ENCODE measurements at regions not wholly inside any gene's neighbourhood (a gene's known extent, or its start where the extent isn't known, plus 50 kb on each side); places are given as distances from the start of the nearest gene placed in this dataset.

DNA sequence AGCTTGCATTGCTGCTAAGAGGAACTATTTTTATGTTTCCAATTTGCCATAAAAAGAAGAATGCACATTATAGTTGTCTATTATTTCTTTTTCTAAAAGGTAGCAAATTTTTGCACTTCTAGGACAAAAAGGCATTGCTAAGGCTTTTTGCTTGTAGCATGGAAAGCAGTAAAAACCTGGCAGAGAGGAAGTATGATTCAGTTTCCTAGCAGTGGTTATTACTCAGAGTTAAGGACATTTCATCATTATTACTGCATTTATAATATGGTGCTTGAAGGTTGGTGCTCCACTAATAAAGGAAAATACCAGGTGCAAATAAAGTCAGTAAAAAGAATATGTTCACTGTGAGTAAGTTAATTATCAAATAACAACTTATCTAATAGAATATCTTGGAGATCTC, 179.8 kb upstream of the PLPPR1 start:
- Mint-ChIP-seq H3K27ac (no peak overlapping the region), H3K4me3 (no peak overlapping the region), H3K36me3 (no peaks in the 10 kb centered on the region), H3K27me3 (peaks cover 0 to 2% of the 10 kb centered on the region in 2 donors), H3K9me3 (peaks cover 0 to 5% (median 0%) of the 10 kb centered on the region in 5 donors), H3K4me1 (no peaks in the 10 kb centered on the region)
- Histone ChIP-seq H3K9me3 (ENCODE audit: low read length) (no peaks in the 10 kb centered on the region), H3K27me3 (ENCODE audit: insufficient read depth, low read length, poor library complexity, severe bottlenecking) (no peaks in the 10 kb centered on the region), H3K4me3 (ENCODE audit: low read length) (no peak overlapping the region), H3K27ac (ENCODE audit: low read depth, low read length) (no peak overlapping the region), H3K36me3 (ENCODE audit: insufficient read depth, low read length) (no peaks in the 10 kb centered on the region), H3K4me1 (ENCODE audit: insufficient read depth, low read length) (no peaks in the 10 kb centered on the region)
- ChIA-PET CTCF (no interaction called here), POLR2A (no interaction called here)
- DNase-seq = no peak

DNA sequence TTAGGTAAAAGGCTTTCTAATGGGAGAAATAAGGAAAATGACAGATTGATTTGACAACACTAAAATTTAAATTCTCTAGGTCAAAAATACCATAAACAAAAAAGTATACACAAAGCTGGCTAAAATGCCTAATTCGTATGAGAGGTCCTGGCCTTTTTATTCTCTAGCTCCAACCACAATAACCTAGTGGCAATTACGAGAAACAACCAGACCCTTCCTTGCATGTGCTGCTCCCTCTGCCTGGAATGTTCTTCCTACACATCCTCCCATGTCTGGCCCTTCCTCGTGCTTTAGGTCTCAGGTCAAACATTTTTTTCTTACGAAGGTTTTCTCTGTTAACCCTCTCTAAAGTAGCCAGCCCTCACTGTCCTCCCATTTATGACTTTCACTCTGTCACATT, 176.4 kb upstream of the PLPPR1 start:
- peaks cover 0 to 5% (median 0%) of the 10 kb centered on the region in 5 donors for H3K9me3 Mint-ChIP-seq
- H3K36me3 Mint-ChIP-seq = no peaks in the 10 kb centered on the region
- Histone ChIP-seq H3K36me3 (ENCODE audit: insufficient read depth, low read length) (no peaks in the 10 kb centered on the region), H3K27ac (ENCODE audit: low read depth, low read length) (no peak overlapping the region), H3K4me1 (ENCODE audit: insufficient read depth, low read length) (no peaks in the 10 kb centered on the region), H3K9me3 (ENCODE audit: low read length) (no peaks in the 10 kb centered on the region), H3K27me3 (ENCODE audit: insufficient read depth, low read length, poor library complexity, severe bottlenecking) (no peaks in the 10 kb centered on the region), H3K4me3 (ENCODE audit: low read length) (no peak overlapping the region)
- CTCF ChIA-PET = no interaction called here
- POLR2A ChIA-PET = no interaction called here
- H3K27ac Mint-ChIP-seq = no peak overlapping the region
- DNase-seq = no peak
- peaks cover 0 to 2% of the 10 kb centered on the region in 2 donors for H3K27me3 Mint-ChIP-seq
- H3K4me3 Mint-ChIP-seq = no peak overlapping the region
- no peaks in the 10 kb centered on the region for H3K4me1 Mint-ChIP-seq

DNA sequence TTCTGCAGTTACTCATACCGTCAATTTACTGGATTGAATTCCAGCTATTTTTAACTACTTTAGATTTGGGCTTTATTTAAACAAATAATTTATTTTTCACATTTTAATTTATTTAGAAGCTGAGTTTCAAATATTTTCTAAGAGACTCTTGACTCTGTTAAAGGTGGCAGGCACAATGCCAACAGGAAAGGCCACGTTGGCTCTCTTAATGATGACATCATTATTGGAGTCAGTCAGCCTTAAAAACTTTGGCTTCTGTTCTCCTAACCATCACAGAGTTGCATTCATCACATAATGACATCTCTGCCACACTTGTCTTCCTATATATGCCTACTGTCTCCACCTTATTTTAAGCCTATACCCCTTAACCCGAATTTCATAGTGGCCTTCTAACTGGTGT, 172.3 kb upstream of the PLPPR1 start:
- Histone ChIP-seq H3K27me3 (ENCODE audit: insufficient read depth, low read length, poor library complexity, severe bottlenecking) (no peaks in the 10 kb centered on the region), H3K27ac (ENCODE audit: low read depth, low read length) (no peak overlapping the region), H3K9me3 (ENCODE audit: low read length) (no peaks in the 10 kb centered on the region), H3K36me3 (ENCODE audit: insufficient read depth, low read length) (no peaks in the 10 kb centered on the region), H3K4me3 (ENCODE audit: low read length) (no peak overlapping the region), H3K4me1 (ENCODE audit: insufficient read depth, low read length) (no peaks in the 10 kb centered on the region)
- ChIA-PET CTCF (no interaction called here), POLR2A (no interaction called here)
- Mint-ChIP-seq H3K9me3 (peaks cover 2 to 8% (median 4%) of the 10 kb centered on the region in 5 donors), H3K4me1 (no peaks in the 10 kb centered on the region), H3K36me3 (no peaks in the 10 kb centered on the region), H3K27me3 (peaks cover 0 to 2% of the 10 kb centered on the region in 2 donors), H3K4me3 (no peak overlapping the region), H3K27ac (no peak overlapping the region)
- DNase-seq = no peak

DNA sequence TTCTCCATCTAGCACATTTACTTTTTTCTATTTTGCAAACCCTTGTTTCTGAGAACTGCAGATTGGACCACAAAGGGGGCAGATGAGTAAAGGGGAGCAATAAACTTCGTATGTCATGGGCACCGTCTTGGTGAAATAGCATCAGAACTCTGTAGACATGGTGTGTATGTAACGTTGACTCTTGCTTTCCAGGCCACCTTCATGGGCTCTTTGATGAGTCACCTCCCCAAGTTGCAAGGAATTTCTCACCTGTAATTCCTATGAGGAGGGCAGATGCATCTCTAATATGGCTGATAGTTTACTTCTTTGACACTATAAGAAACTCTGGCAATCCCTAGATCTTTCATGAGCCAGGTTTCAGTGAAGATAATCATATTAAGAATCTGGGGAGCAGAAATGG, 163.4 kb upstream of the PLPPR1 start:
- POLR2A ChIA-PET = no interaction called here
- Histone ChIP-seq H3K4me3 (ENCODE audit: low read length) (no peak overlapping the region), H3K4me1 (ENCODE audit: insufficient read depth, low read length) (no peaks in the 10 kb centered on the region), H3K36me3 (ENCODE audit: insufficient read depth, low read length) (no peaks in the 10 kb centered on the region), H3K27ac (ENCODE audit: low read depth, low read length) (no peak overlapping the region), H3K9me3 (ENCODE audit: low read length) (no peaks in the 10 kb centered on the region), H3K27me3 (ENCODE audit: insufficient read depth, low read length, poor library complexity, severe bottlenecking) (no peaks in the 10 kb centered on the region)
- no peak for DNase-seq
- Mint-ChIP-seq H3K27me3 (no peaks in the 10 kb centered on the region), H3K27ac (no peak overlapping the region), H3K36me3 (no peaks in the 10 kb centered on the region), H3K4me1 (no peaks in the 10 kb centered on the region), H3K9me3 (peaks cover 2 to 13% (median 4%) of the 10 kb centered on the region in 5 donors), H3K4me3 (no peak overlapping the region)
- CTCF ChIA-PET = no interaction called here

DNA sequence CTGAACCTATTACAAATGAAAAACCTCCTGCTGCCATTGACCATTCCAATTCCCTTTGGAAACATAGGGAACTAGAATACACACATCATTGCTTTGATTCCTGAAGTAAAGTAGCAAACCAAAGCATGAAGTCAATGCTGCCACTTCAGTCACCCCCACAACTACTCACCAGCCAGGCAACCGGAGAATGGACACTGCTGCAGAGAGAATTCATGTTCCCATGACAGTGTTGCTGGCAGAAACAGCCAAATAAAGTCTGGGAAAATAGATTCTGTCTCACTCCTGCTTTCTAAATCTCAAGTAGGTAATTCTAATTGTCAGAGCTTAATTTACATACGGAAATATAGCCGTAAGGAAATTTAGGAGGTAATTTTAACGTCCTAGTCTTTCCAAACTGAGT, 162.9 kb upstream of the PLPPR1 start:
- Histone ChIP-seq H3K4me3 (ENCODE audit: low read length) (no peak overlapping the region), H3K27me3 (ENCODE audit: insufficient read depth, low read length, poor library complexity, severe bottlenecking) (no peaks in the 10 kb centered on the region), H3K36me3 (ENCODE audit: insufficient read depth, low read length) (no peaks in the 10 kb centered on the region), H3K9me3 (ENCODE audit: low read length) (no peaks in the 10 kb centered on the region), H3K4me1 (ENCODE audit: insufficient read depth, low read length) (no peaks in the 10 kb centered on the region), H3K27ac (ENCODE audit: low read depth, low read length) (no peak overlapping the region)
- H3K4me1 Mint-ChIP-seq = no peaks in the 10 kb centered on the region
- ChIA-PET CTCF (no interaction called here), POLR2A (no interaction called here)
- DNase-seq = no peak
- H3K4me3 Mint-ChIP-seq = no peak overlapping the region
- peaks cover 2 to 13% (median 4%) of the 10 kb centered on the region in 5 donors for H3K9me3 Mint-ChIP-seq
- H3K27me3 Mint-ChIP-seq = no peaks in the 10 kb centered on the region
- H3K27ac Mint-ChIP-seq = no peak overlapping the region
- no peaks in the 10 kb centered on the region for H3K36me3 Mint-ChIP-seq

DNA sequence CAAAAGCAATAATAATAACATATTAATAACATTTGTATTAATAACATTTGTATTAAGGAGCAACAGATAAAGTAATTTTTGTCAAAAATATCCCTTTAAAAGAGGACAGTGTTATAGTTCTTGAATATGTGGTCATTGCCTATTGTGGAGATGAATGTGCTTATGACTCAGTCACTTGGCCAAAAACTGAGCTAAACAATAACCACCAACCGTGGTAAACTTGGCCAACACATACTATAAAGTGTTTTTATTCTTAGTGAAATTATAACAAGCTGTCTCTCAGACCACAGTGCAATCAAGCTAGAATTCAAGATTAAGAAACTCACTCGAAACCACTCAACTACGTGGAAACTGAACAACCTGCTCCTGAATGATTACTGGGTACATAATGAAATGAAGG, 159.2 kb upstream of the PLPPR1 start:
- no peak overlapping the region for H3K4me3 ChIP-seq (ENCODE audit: low read length)
- Mint-ChIP-seq H3K4me1 (no peaks in the 10 kb centered on the region), H3K9me3 (peaks cover 0 to 9% (median 0%) of the 10 kb centered on the region in 5 donors), H3K27ac (no peak overlapping the region), H3K4me3 (no peak overlapping the region), H3K27me3 (no peaks in the 10 kb centered on the region), H3K36me3 (no peaks in the 10 kb centered on the region)
- no peaks in the 10 kb centered on the region for H3K4me1 ChIP-seq (ENCODE audit: insufficient read depth, low read length)
- no peaks in the 10 kb centered on the region for H3K36me3 ChIP-seq (ENCODE audit: insufficient read depth, low read length)
- DNase-seq = no peak
- ChIA-PET POLR2A (no interaction called here), CTCF (no interaction called here)
- no peaks in the 10 kb centered on the region for H3K27me3 ChIP-seq (ENCODE audit: insufficient read depth, low read length, poor library complexity, severe bottlenecking)
- H3K9me3 ChIP-seq (ENCODE audit: low read length) = no peaks in the 10 kb centered on the region
- H3K27ac ChIP-seq (ENCODE audit: low read depth, low read length) = no peak overlapping the region

DNA sequence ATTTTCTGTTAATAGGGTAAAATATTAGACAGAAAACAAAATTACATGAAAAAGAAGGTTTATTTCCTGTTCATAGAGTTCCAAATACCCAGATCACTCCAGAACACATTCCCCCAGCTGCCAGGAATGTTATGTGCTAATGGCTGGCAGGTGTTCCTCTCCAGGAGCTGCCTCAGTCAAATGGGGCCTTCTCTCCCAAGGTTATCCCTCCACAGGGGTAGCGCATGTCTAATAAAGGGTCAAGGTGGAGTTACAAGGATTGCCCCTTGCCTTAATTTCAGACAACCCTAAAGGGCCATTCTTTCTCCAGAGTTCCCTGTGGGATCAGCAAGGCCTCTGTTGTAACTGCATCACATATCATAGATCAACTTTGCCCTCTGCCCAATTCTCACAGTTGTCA, 148.6 kb upstream of the PLPPR1 start:
- Mint-ChIP-seq H3K4me3 (no peak overlapping the region), H3K36me3 (no peaks in the 10 kb centered on the region), H3K27ac (no peak overlapping the region), H3K27me3 (no peaks in the 10 kb centered on the region), H3K9me3 (peaks cover 0 to 3% (median 2%) of the 10 kb centered on the region in 5 donors), H3K4me1 (no peaks in the 10 kb centered on the region)
- Histone ChIP-seq H3K27me3 (ENCODE audit: insufficient read depth, low read length, poor library complexity, severe bottlenecking) (no peaks in the 10 kb centered on the region), H3K36me3 (ENCODE audit: insufficient read depth, low read length) (no peaks in the 10 kb centered on the region), H3K9me3 (ENCODE audit: low read length) (no peaks in the 10 kb centered on the region), H3K27ac (ENCODE audit: low read depth, low read length) (no peak overlapping the region), H3K4me3 (ENCODE audit: low read length) (no peak overlapping the region), H3K4me1 (ENCODE audit: insufficient read depth, low read length) (no peaks in the 10 kb centered on the region)
- ChIA-PET CTCF (no interaction called here), POLR2A (no interaction called here)
- no peak for DNase-seq

DNA sequence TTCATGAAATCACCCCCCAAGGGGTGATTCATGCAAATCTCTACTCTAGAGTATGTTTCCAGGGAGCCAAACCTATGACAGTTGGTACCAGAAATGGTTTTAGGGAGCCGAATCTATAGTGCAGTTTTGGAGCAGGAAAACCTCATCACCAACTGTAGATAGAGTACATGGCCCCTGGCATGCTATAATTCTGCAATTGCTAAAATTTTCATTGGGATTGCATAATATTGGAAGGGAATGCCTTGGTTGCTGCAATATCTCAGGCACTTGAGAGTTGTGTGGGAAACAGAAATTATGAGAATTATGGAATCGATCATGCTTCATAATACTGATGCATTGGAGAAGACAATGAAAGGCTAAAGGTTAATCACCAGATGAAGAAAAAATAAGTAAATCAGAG, 148.2 kb upstream of the PLPPR1 start:
- POLR2A ChIA-PET = no interaction called here
- H3K27me3 ChIP-seq (ENCODE audit: insufficient read depth, low read length, poor library complexity, severe bottlenecking) = no peaks in the 10 kb centered on the region
- H3K4me3 ChIP-seq (ENCODE audit: low read length) = no peak overlapping the region
- H3K4me1 Mint-ChIP-seq = no peaks in the 10 kb centered on the region
- no peaks in the 10 kb centered on the region for H3K36me3 ChIP-seq (ENCODE audit: insufficient read depth, low read length)
- H3K9me3 ChIP-seq (ENCODE audit: low read length) = no peaks in the 10 kb centered on the region
- no peaks in the 10 kb centered on the region for H3K36me3 Mint-ChIP-seq
- H3K27ac ChIP-seq (ENCODE audit: low read depth, low read length) = no peak overlapping the region
- H3K27me3 Mint-ChIP-seq = no peaks in the 10 kb centered on the region
- H3K27ac Mint-ChIP-seq = no peak overlapping the region
- peaks cover 0 to 4% (median 2%) of the 10 kb centered on the region in 5 donors for H3K9me3 Mint-ChIP-seq
- H3K4me3 Mint-ChIP-seq = no peak overlapping the region
- CTCF ChIA-PET = no interaction called here
- no peak for DNase-seq
- H3K4me1 ChIP-seq (ENCODE audit: insufficient read depth, low read length) = no peaks in the 10 kb centered on the region

DNA sequence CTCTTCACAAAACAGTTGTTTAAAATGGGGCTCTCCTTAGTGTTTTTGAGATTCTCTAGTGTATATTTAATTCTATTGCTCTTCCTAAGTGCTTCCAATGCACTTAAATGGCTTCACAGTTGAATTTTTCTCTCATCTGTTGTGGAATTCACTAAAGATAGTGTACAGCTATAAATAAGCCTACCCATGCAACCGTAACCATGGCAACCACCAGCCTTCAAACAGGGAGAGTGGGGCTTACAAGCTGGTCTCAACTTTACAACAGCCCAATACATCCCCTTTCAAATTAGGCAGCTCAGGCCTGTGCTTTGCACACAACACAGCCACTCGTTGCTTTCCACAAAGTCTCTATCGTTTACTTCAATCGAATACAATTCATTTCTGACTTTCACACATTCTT, 144.0 kb upstream of the PLPPR1 start:
- H3K27me3 Mint-ChIP-seq = no peaks in the 10 kb centered on the region
- no peak overlapping the region for H3K27ac Mint-ChIP-seq
- DNase-seq = no peak
- no peaks in the 10 kb centered on the region for H3K36me3 ChIP-seq (ENCODE audit: insufficient read depth, low read length)
- H3K4me1 ChIP-seq (ENCODE audit: insufficient read depth, low read length) = no peaks in the 10 kb centered on the region
- CTCF ChIA-PET = no interaction called here
- no peaks in the 10 kb centered on the region for H3K27me3 ChIP-seq (ENCODE audit: insufficient read depth, low read length, poor library complexity, severe bottlenecking)
- no peaks in the 10 kb centered on the region for H3K4me1 Mint-ChIP-seq
- no peak overlapping the region for H3K4me3 Mint-ChIP-seq
- no peaks in the 10 kb centered on the region for H3K36me3 Mint-ChIP-seq
- POLR2A ChIA-PET = no interaction called here
- H3K27ac ChIP-seq (ENCODE audit: low read depth, low read length) = no peak overlapping the region
- H3K4me3 ChIP-seq (ENCODE audit: low read length) = no peak overlapping the region
- H3K9me3 ChIP-seq (ENCODE audit: low read length) = no peaks in the 10 kb centered on the region
- H3K9me3 Mint-ChIP-seq = peaks cover 0 to 10% (median 2%) of the 10 kb centered on the region in 5 donors
